DOHH2 (cell line): ENCODE measurements at regions not wholly inside any gene's neighbourhood (a gene's known extent, or its start where the extent isn't known, plus 50 kb on each side); places are given as distances from the start of the nearest gene placed in this dataset.

Experiments used
- H3F3A ChIP-seq: fragments of 200-600 bp; sonication (generic), shearing (Covaris generic); 2 replicates; pipeline ENCODE4 v1.6.0; 2016; ENCODE audit warnings: antibody characterized with exemption, mild to moderate bottlenecking; ENCODE audit not compliant: control insufficient read depth, insufficient read depth
- H3K27ac ChIP-seq: fragments of 200-600 bp; sonication (generic); 2 replicates; pipeline ENCODE4 v1.5.1; 2014; ENCODE audit warnings: low read depth, mild to moderate bottlenecking, low read length, moderate library complexity
- H3K27me3 ChIP-seq: fragments of 200-600 bp; sonication (generic); 2 replicates; pipeline ENCODE4 v1.6.1; 2014; ENCODE audit warnings: mild to moderate bottlenecking, low read length, mixed read lengths; ENCODE audit not compliant: control insufficient read depth
- H3K36me3 ChIP-seq: fragments of 200-600 bp; sonication (generic); 2 replicates; pipeline ENCODE4 v1.6.1; 2014; ENCODE audit warnings: mild to moderate bottlenecking, low read length, moderate library complexity, mixed read lengths; ENCODE audit not compliant: control insufficient read depth
- H3K4me1 ChIP-seq: fragments of 200-600 bp; sonication (generic); 2 replicates; pipeline ENCODE4 v1.6.1; 2014; ENCODE audit warnings: mild to moderate bottlenecking, low read length, mixed read lengths; ENCODE audit not compliant: control insufficient read depth
- H3K4me2 ChIP-seq: fragments of 200-600 bp; sonication (generic); 2 replicates; pipeline ENCODE4 v1.6.0; 2014; ENCODE audit warnings: mild to moderate bottlenecking, low read length, moderate library complexity
- H3K4me3 ChIP-seq: fragments of 200-600 bp; sonication (generic); 2 replicates; pipeline ENCODE4 v1.5.1; 2014; ENCODE audit warnings: mild to moderate bottlenecking, low read length, mixed read lengths
- H3K79me2 ChIP-seq: fragments of 200-600 bp; sonication (generic); 2 replicates; pipeline ENCODE4 v1.6.1; 2014; ENCODE audit warnings: mild to moderate bottlenecking, low read length, mixed read lengths; ENCODE audit not compliant: control insufficient read depth
- H3K9me2 ChIP-seq: fragments of 200-600 bp; sonication (generic); replicated peaks from 2 replicates; pipeline ENCODE4 v1.6.1; 2014; ENCODE audit warnings: mild to moderate bottlenecking, low read length, mixed read lengths; ENCODE audit not compliant: control insufficient read depth
- H3K9me3 ChIP-seq: fragments of 200-600 bp; sonication (generic); 2 replicates; pipeline ENCODE4 v1.6.1; 2014; ENCODE audit warnings: antibody characterized with exemption, low read length, mixed read lengths; ENCODE audit not compliant: control insufficient read depth, insufficient read depth
- H4K20me1 ChIP-seq: fragments of 200-600 bp; sonication (generic); 2 replicates; pipeline ENCODE4 v1.6.0; 2014; ENCODE audit warnings: low read depth, mild to moderate bottlenecking, antibody characterized with exemption, low read length, moderate library complexity; ENCODE audit not compliant: control insufficient read depth, insufficient read depth
- CTCF ChIP-seq: fragments of 200-600 bp; sonication (generic); IDR thresholded peaks from one replicate; pipeline ENCODE4 v1.5.1; 2014; ENCODE audit warnings: antibody characterized with exemption, mild to moderate bottlenecking, low read depth, low read length; ENCODE audit not compliant: poor library complexity, severe bottlenecking
- EZH2phosphoT487 ChIP-seq: fragments of 200-600 bp; sonication (generic); IDR thresholded peaks from 2 replicates; pipeline ENCODE4 v1.6.1; 2017; ENCODE audit warnings: borderline replicate concordance, mild to moderate bottlenecking, antibody characterized with exemption, low read length, moderate library complexity, mixed read lengths

- H3K27me3 ChIP-seq, result no peaks in the 10 kb centered on the region
- peaks cover 29% of the 10 kb centered on the region for H3K9me3 ChIP-seq
- no peaks in the 10 kb centered on the region for H3K9me2 ChIP-seq
- no peaks in the 10 kb centered on the region for H3K36me3 ChIP-seq
- H4K20me1 ChIP-seq, result no peaks in the 10 kb centered on the region
- peaks cover 13% of the 10 kb centered on the region for H3K4me1 ChIP-seq
- H3K79me2 ChIP-seq, result no peaks in the 10 kb centered on the region
- TF ChIP-seq CTCF, result no peak
- no peak for TF ChIP-seq EZH2phosphoT487
- no peaks in the 10 kb centered on the region for H3F3A ChIP-seq
- no peak overlapping the region for H3K4me2 ChIP-seq
- no peak overlapping the region for H3K27ac ChIP-seq
- no peak overlapping the region for H3K4me3 ChIP-seq
Observed at GRCh38 chr22:22979121-22979724, 91.1 kb upstream of the GNAZ start.

GRCh38 chr22:22979954-22980353, 90.4 kb upstream of the GNAZ start:
- no peak overlapping the region for H3K4me3 ChIP-seq
- H3K4me1 ChIP-seq, result peaks cover 13% of the 10 kb centered on the region
- no peaks in the 10 kb centered on the region for H3F3A ChIP-seq
- no peak overlapping the region for H3K4me2 ChIP-seq
- H3K27ac ChIP-seq, result no peak overlapping the region
- H4K20me1 ChIP-seq, result no peaks in the 10 kb centered on the region
- no peaks in the 10 kb centered on the region for H3K9me2 ChIP-seq
- H3K36me3 ChIP-seq, result no peaks in the 10 kb centered on the region
- no peaks in the 10 kb centered on the region for H3K27me3 ChIP-seq
- peaks cover 29% of the 10 kb centered on the region for H3K9me3 ChIP-seq
- TF ChIP-seq EZH2phosphoT487 (no peak), CTCF (no peak)
- no peaks in the 10 kb centered on the region for H3K79me2 ChIP-seq

GRCh38 chr22:22981670-22982571, 88.4 kb upstream of the GNAZ start:
- H3K27me3 ChIP-seq, result no peaks in the 10 kb centered on the region
- peaks cover 13% of the 10 kb centered on the region for H3K4me1 ChIP-seq
- H4K20me1 ChIP-seq, result no peaks in the 10 kb centered on the region
- peak overlapping the region; percentile 6; the same call in 1 of the 2 replicates for H3K4me2 ChIP-seq
- no peak overlapping the region for H3K27ac ChIP-seq
- H3K79me2 ChIP-seq, result no peaks in the 10 kb centered on the region
- H3F3A ChIP-seq, result no peaks in the 10 kb centered on the region
- H3K9me2 ChIP-seq, result no peaks in the 10 kb centered on the region
- TF ChIP-seq CTCF, result no peak
- no peak for TF ChIP-seq EZH2phosphoT487
- H3K9me3 ChIP-seq, result peaks cover 29% of the 10 kb centered on the region
- no peaks in the 10 kb centered on the region for H3K36me3 ChIP-seq
- H3K4me3 ChIP-seq, result no peak overlapping the region
